OCI-LY1 (cell line): ENCODE measurements at regions not wholly inside any gene's neighbourhood (a gene's known extent, or its start where the extent isn't known, plus 50 kb on each side); places are given as distances from the start of the nearest gene placed in this dataset.

Source experiments
- CTCF ChIP-seq: fragments of 200-600 bp; sonication (generic), shearing (Covaris generic); IDR thresholded peaks from 2 replicates; pipeline ENCODE4 v1.5.1; 2017; ENCODE audit warnings: mild to moderate bottlenecking, antibody characterized with exemption, low read length, moderate library complexity, mixed read lengths
- EZH2 ChIP-seq: fragments of 200-600 bp; sonication (generic), shearing (Covaris generic); IDR thresholded peaks from 2 replicates; pipeline ENCODE4 v1.8.0; 2017; ENCODE audit warnings: borderline replicate concordance, mixed run types, mild to moderate bottlenecking, antibody characterized with exemption, low read length, moderate library complexity, mixed read lengths

- no peak for TF ChIP-seq CTCF
- no peak for TF ChIP-seq EZH2
Measured at GRCh38 chr13:71261256-71261655, 605.7 kb downstream of the DACH1 start.
